A549 (cell line): ENCODE measurements at regions not wholly inside any gene's neighbourhood (a gene's known extent, or its start where the extent isn't known, plus 50 kb on each side); places are given as distances from the start of the nearest gene placed in this dataset.

Experiments
- ATAC-seq, 2 experiments: fragments of 200-7000 bp in 1 of 2; fragments of >200 bp in 1 of 2; cut with Nextera tagmentation in 1 of 2; cut with Tn5 transposase in 1 of 2; 3 replicates each; pipeline versions ENCODE4 v1.8.0 to v1.9.1; 2018 to 2020; ENCODE audit warnings: mild to moderate bottlenecking in 1 of 2, moderate library complexity in 1 of 2
- CTCF ChIA-PET: fragments of 300-600 bp; sonication (Branson Sonifier 250); formaldehyde crosslinking; extraction: SDS; loops from one replicate; lab custom pipeline; 2021; ENCODE audit warnings: antibody characterized with exemption, inconsistent platforms; lab: Yijun Ruan, JAX
- POLR2A ChIA-PET: fragments of 350-600 bp; formaldehyde crosslinking; extraction: SDS; loops from one replicate; lab custom pipeline; 2021; ENCODE audit warnings: antibody characterized with exemption, inconsistent platforms; lab: Yijun Ruan, JAX
- DNase-seq, 2 experiments: peaks; one replicate each; pipeline versions ENCODE4 v3.0.0 to v3.0.0-alpha.2; 2011 to 2016; ENCODE audit warnings: low read depth in 1 of 2, low spot score in 1 of 2
- FAIRE-seq: peaks from 2 replicates; lab custom pipeline; 2011; peaks lifted over from hg19 to GRCh38; lab: Jason Lieb, UNC
- H3K27ac ChIP-seq, 2 experiments: fragments of >200 bp; sonication (Bioruptor Twin); formaldehyde crosslinking; 3 replicates each; pipeline ENCODE4 v1.5.1; 2016 to 2017
- H3K4me1 ChIP-seq: fragments of >200 bp; sonication (Bioruptor Twin); formaldehyde crosslinking; 3 replicates; pipeline ENCODE4 v1.6.1; 2016
- H3K4me2 ChIP-seq: fragments of >200 bp; sonication (Bioruptor Twin); formaldehyde crosslinking; 3 replicates; pipeline ENCODE4 v1.6.1; 2016
- H3K4me3 ChIP-seq: fragments of >200 bp; sonication (Bioruptor Twin); formaldehyde crosslinking; 3 replicates; pipeline ENCODE4 v1.5.1; 2016
- H3K9me3 ChIP-seq: fragments of >200 bp; sonication (Bioruptor Twin); formaldehyde crosslinking; 3 replicates; pipeline ENCODE4 v1.6.1; 2016
- CBX8 ChIP-seq: fragments of 200-600 bp; sonication (generic); IDR thresholded peaks from 2 replicates; pipeline ENCODE4 v1.6.1; 2016
- CEBPB ChIP-seq, 2 experiments: fragments of >200 bp in 1 of 2; sonication (Bioruptor Twin) in 1 of 2; formaldehyde crosslinking in 1 of 2; IDR thresholded peaks; 2 replicates each; pipeline ENCODE4 v1.6.1; 2012 to 2016
- EHF ChIP-seq: fragments of 250-450 bp; sonication (Bioruptor Pico); IDR thresholded peaks from 2 replicates; pipeline ENCODE4 v1.5.0; 2020; ENCODE audit warnings: mild to moderate bottlenecking
- FOSL2 ChIP-seq, 2 experiments: fragments of 450-650 bp in 1 of 2; fragments of >200 bp in 1 of 2; sonication (Bioruptor Twin) in 1 of 2; formaldehyde crosslinking; IDR thresholded peaks; 2 replicates each; pipeline versions ENCODE4 v1.5.0 to v1.6.1; 2016 to 2020; ENCODE audit warnings: mild to moderate bottlenecking in 1 of 2, moderate library complexity in 1 of 2
- HMGXB4 ChIP-seq: fragments of 250-450 bp; sonication (Bioruptor Pico); IDR thresholded peaks from 2 replicates; pipeline ENCODE4 v1.5.0; 2021; ENCODE audit warnings: mild to moderate bottlenecking, moderate library complexity, borderline replicate concordance
- MAZ ChIP-seq: fragments of 150-350 bp; IDR thresholded peaks from 2 replicates; pipeline ENCODE4 v1.6.1; 2014; ENCODE audit warnings: antibody characterized with exemption, low read depth, low read length, borderline replicate concordance
- PBX3 ChIP-seq: IDR thresholded peaks from 2 replicates; pipeline ENCODE4 v1.6.1; 2012
- PHF8 ChIP-seq: fragments of 200-600 bp; sonication (generic); IDR thresholded peaks from 2 replicates; pipeline ENCODE4 v1.6.1; 2016; ENCODE audit warnings: low read depth, mild to moderate bottlenecking, antibody characterized with exemption, moderate library complexity, borderline replicate concordance
- RAD21 ChIP-seq, 2 experiments: fragments of >200 bp in 1 of 2; sonication (Bioruptor Twin) in 1 of 2; formaldehyde crosslinking in 1 of 2; IDR thresholded peaks in 1 of 2; conservative IDR thresholded peaks in 1 of 2; 2 replicates in 1 of 2; 3 replicates in 1 of 2; pipeline ENCODE4 v1.6.1; 2012 to 2018; ENCODE audit warnings: inconsistent platforms in 1 of 2
- RFX5 ChIP-seq: fragments of 450-650 bp; IDR thresholded peaks from 2 replicates; pipeline ENCODE4 v1.7.1; 2014; ENCODE audit warnings: antibody characterized with exemption, mild to moderate bottlenecking, moderate library complexity
- USF2 ChIP-seq: fragments of 450-650 bp; IDR thresholded peaks from 2 replicates; pipeline ENCODE4 v1.6.1; 2014; ENCODE audit warnings: antibody characterized with exemption
- WGBS: methylation state at CpG from one replicate; pipeline ENCODE4 v1.1.6; 2017; ENCODE audit errors: missing lambda C conversion rate; 5-methylcytosine and 5-hydroxymethylcytosine counted together
- TF ChIP-seq, protein P1 (sequence below): IDR thresholded peaks from 2 replicates; pipeline ENCODE4 v1.6.1; 2012; ENCODE audit warnings: low read depth, borderline replicate concordance
- TF ChIP-seq, protein P2 (sequence below): fragments of 150-350 bp; IDR thresholded peaks from 2 replicates; pipeline ENCODE4 v1.6.1; 2014; ENCODE audit warnings: low read depth, mild to moderate bottlenecking, low read length

- Histone ChIP-seq H3K4me1 (no peaks in the 10 kb centered on the region), H3K9me3 (no peaks in the 10 kb centered on the region), H3K4me2 (no peak overlapping the region), H3K4me3 (no peak overlapping the region), H3K27ac (no peak overlapping the region)
- WGBS = 0% methylated on average over 1 of the region's 1 CpG
- ChIA-PET CTCF (no interaction called here), POLR2A (no interaction called here)
- ATAC-seq (no peak), FAIRE-seq (no peak), DNase-seq (no peak)
- no peak for TF ChIP-seq RFX5
- TF ChIP-seq, protein P1, sequence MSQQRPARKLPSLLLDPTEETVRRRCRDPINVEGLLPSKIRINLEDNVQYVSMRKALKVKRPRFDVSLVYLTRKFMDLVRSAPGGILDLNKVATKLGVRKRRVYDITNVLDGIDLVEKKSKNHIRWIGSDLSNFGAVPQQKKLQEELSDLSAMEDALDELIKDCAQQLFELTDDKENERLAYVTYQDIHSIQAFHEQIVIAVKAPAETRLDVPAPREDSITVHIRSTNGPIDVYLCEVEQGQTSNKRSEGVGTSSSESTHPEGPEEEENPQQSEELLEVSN = no peak
These were observed 403.5 kb downstream of the DIPK2A start for GRCh38 chr3:144375088-144375487.

GRCh38 chr3:144380849-144381248, 409.2 kb downstream of the DIPK2A start:
- no peak for DNase-seq
- Histone ChIP-seq H3K4me2 (no peak overlapping the region), H3K4me3 (no peak overlapping the region), H3K9me3 (no peaks in the 10 kb centered on the region), H3K4me1 (no peaks in the 10 kb centered on the region), H3K27ac (no peak overlapping the region)
- no peak for FAIRE-seq
- ChIA-PET CTCF (no interaction called here), POLR2A (no interaction called here)
- 23% methylated on average over 4 of the region's 4 CpGs for WGBS
- TF ChIP-seq RAD21 (conservative IDR thresholded peaks at IDR 0.05 in 1 of 2, IDR thresholded peaks at IDR 0.05 in 1 of 2) (no peak), PHF8 (no peak), PBX3 (no peak), RFX5 (no peak), EHF (no peak), MAZ (no peak), HMGXB4 (CRISPR knock-in tag) (no peak), USF2 (no peak), CEBPB (IDR thresholded peaks at IDR 0.05) (no peak)
- TF ChIP-seq, protein P2, sequence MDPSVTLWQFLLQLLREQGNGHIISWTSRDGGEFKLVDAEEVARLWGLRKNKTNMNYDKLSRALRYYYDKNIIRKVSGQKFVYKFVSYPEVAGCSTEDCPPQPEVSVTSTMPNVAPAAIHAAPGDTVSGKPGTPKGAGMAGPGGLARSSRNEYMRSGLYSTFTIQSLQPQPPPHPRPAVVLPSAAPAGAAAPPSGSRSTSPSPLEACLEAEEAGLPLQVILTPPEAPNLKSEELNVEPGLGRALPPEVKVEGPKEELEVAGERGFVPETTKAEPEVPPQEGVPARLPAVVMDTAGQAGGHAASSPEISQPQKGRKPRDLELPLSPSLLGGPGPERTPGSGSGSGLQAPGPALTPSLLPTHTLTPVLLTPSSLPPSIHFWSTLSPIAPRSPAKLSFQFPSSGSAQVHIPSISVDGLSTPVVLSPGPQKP = no peak
- no peak for ATAC-seq

- CTCF ChIA-PET = no interaction called here
- FAIRE-seq = no peak
- WGBS = 34% methylated on average over 3 of the region's 3 CpGs
- Histone ChIP-seq H3K4me3 (no peak overlapping the region), H3K27ac (no peak overlapping the region), H3K4me1 (no peaks in the 10 kb centered on the region), H3K4me2 (no peak overlapping the region), H3K9me3 (no peaks in the 10 kb centered on the region)
- POLR2A ChIA-PET = no interaction called here
- no peak for DNase-seq
- ATAC-seq = no peak
- no peak for TF ChIP-seq CBX8
- TF ChIP-seq FOSL2 (IDR thresholded peaks at IDR 0.05) = no peak
- TF ChIP-seq FOSL2 (CRISPR knock-in tag; IDR thresholded peaks at IDR 0.05) = no peak
These were observed 410.0 kb downstream of the DIPK2A start for GRCh38 chr3:144381607-144382006.
